Nephron progenitor cell (in vitro differentiated cells): ENCODE measurements at regions not wholly inside any gene's neighbourhood (a gene's known extent, or its start where the extent isn't known, plus 50 kb on each side); places are given as distances from the start of the nearest gene placed in this dataset.

Experiments used
- DNase-seq: peaks from one replicate; pipeline ENCODE4 v3.0.0; 2021
- H3K27ac Mint-ChIP-seq: 2 replicates; pipeline ENCODE4 v1.8.0; 2021; ENCODE audit warnings: mild to moderate bottlenecking, moderate library complexity, mixed read lengths
- H3K27me3 Mint-ChIP-seq: 2 replicates; pipeline ENCODE4 v1.8.0; 2021; ENCODE audit warnings: mild to moderate bottlenecking, low read depth, mixed read lengths; ENCODE audit not compliant: poor library complexity
- H3K36me3 Mint-ChIP-seq: 2 replicates; pipeline ENCODE4 v1.8.0; 2021; ENCODE audit warnings: low read depth, mixed read lengths
- H3K4me1 Mint-ChIP-seq: 2 replicates; pipeline ENCODE4 v1.8.0; 2021; ENCODE audit warnings: mixed read lengths
- H3K4me3 Mint-ChIP-seq: 2 replicates; pipeline ENCODE4 v1.8.0; 2021; ENCODE audit warnings: mild to moderate bottlenecking, moderate library complexity, mixed read lengths
- H3K9me3 Mint-ChIP-seq: 2 replicates; pipeline ENCODE4 v1.8.0; 2021; ENCODE audit warnings: mild to moderate bottlenecking, moderate library complexity, mixed read lengths
- TF ChIP-seq, protein P1 (sequence below): fragments of 200-600 bp; sonication (generic); IDR thresholded peaks from 2 replicates; pipeline ENCODE4 v1.5.0; 2021; ENCODE audit warnings: antibody characterized with exemption

DNA sequence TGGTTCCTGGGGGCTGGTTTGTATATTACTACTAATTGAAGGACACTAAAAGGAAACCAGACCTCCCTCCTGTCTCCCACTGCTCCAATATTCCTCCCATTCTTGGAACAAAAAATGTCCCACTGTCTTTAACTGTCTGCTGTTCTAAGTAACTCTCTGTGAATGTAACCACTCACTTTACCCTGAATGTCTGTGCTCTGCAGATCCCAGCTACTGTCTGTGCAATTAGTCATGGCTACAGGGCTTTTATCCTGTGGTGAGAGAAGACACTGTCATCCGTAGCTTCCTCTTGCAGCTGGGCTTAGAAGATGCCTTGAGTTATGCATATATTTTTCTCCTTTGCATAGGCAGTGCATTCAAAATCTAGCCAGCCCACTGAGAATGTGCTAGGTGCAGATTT, 853.8 kb downstream of the CDH8 start:
- no peak for DNase-seq
- no peaks in the 10 kb centered on the region for H3K9me3 Mint-ChIP-seq
- no peak overlapping the region for H3K4me3 Mint-ChIP-seq
- H3K27ac Mint-ChIP-seq, result no peak overlapping the region
- TF ChIP-seq, protein P1, sequence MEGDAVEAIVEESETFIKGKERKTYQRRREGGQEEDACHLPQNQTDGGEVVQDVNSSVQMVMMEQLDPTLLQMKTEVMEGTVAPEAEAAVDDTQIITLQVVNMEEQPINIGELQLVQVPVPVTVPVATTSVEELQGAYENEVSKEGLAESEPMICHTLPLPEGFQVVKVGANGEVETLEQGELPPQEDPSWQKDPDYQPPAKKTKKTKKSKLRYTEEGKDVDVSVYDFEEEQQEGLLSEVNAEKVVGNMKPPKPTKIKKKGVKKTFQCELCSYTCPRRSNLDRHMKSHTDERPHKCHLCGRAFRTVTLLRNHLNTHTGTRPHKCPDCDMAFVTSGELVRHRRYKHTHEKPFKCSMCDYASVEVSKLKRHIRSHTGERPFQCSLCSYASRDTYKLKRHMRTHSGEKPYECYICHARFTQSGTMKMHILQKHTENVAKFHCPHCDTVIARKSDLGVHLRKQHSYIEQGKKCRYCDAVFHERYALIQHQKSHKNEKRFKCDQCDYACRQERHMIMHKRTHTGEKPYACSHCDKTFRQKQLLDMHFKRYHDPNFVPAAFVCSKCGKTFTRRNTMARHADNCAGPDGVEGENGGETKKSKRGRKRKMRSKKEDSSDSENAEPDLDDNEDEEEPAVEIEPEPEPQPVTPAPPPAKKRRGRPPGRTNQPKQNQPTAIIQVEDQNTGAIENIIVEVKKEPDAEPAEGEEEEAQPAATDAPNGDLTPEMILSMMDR, result no peak
- H3K4me1 Mint-ChIP-seq, result peaks cover 14% of the 10 kb centered on the region
- no peaks in the 10 kb centered on the region for H3K27me3 Mint-ChIP-seq
- no peaks in the 10 kb centered on the region for H3K36me3 Mint-ChIP-seq

DNA sequence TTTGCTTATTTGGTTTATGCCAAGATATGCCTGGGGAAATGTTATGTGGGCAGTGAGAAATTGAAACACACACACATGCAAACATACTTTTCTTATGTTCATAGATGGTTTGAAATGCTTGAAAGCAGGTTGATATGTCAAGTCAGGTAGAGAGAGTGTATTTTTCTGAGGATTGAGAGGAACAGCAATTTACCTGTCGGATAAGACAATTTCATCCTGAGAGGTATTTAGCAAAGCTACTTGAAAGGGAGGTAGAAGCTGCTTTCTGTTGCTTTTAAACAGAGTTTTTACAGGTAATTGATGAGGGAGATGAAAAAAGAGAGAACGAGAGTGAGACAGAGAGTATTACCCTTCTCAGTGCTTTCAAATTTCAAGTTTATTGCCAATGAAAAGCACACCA, 854.3 kb downstream of the CDH8 start:
- Mint-ChIP-seq H3K36me3 (no peaks in the 10 kb centered on the region), H3K9me3 (no peaks in the 10 kb centered on the region), H3K27ac (no peak overlapping the region), H3K4me1 (peaks cover 14% of the 10 kb centered on the region), H3K27me3 (no peaks in the 10 kb centered on the region), H3K4me3 (no peak overlapping the region)
- TF ChIP-seq, protein P1, result no peak
- DNase-seq, result no peak

DNA sequence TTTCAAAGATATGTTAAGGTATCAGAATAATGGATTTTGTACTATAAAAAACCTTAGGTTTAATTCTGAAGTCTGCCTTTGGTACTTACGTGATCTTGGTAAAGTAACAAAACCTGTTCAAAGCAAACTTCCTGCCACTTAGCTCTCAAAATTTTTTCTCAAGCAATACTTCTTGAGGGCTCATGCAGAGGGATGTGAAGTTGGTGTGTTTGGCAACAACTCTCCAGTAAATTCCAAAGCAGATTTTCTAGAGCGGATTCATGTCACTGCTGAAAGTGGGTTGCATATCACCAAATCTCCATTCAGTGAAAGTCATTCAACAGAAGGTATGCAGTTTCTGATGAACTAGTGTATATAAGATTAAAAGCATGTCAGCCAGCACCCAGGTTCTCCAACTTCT, 856.7 kb downstream of the CDH8 start:
- DNase-seq, result no peak
- H3K36me3 Mint-ChIP-seq, result no peaks in the 10 kb centered on the region
- peaks cover 14% of the 10 kb centered on the region for H3K4me1 Mint-ChIP-seq
- H3K27me3 Mint-ChIP-seq, result no peaks in the 10 kb centered on the region
- H3K9me3 Mint-ChIP-seq, result no peaks in the 10 kb centered on the region
- H3K27ac Mint-ChIP-seq, result no peak overlapping the region
- no peak overlapping the region for H3K4me3 Mint-ChIP-seq
- TF ChIP-seq, protein P1, result no peak

DNA sequence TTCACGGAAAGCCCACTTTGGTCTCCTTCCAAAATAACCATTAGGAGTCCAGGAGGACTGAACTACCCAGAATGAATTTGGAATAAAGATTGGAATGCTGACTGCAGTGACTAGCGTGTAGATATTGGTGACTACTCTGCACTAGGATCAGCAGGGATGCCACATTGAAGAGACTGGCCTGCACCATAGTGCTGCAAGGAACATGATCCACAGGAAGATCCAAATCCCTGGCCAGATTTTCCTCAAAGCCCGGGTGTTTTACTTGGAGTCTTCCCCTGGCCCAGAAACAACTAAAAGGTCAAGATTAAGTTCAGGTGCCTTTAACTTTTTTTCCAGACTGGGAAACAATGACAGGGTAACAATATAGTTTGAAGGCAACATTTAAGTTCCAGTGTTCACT, 870.4 kb downstream of the CDH8 start:
- Mint-ChIP-seq H3K36me3 (no peaks in the 10 kb centered on the region), H3K9me3 (peaks cover 10% of the 10 kb centered on the region), H3K27me3 (no peaks in the 10 kb centered on the region), H3K4me1 (no peaks in the 10 kb centered on the region), H3K27ac (no peak overlapping the region), H3K4me3 (no peak overlapping the region)
- TF ChIP-seq, protein P1, result no peak
- DNase-seq, result no peak

DNA sequence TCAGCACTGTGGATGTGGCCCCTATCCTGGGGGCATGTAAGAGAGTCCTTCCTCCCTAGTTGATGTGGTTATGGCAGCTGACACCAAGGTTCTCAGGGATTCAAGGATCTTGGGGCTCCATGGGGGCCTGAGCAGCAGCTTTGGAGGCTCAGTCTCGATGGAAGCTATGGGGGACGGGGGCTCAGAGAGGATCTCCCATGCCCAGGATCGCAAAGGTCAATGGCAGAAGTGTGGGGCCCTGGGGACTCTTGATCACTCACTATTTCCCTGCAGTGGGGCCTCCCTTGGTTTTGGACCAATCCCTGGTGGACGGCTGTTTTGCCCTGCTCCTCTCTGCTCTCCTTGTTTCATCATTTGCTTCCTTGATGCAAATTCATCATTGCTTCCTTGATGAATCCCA, 885.9 kb downstream of the CDH8 start:
- Mint-ChIP-seq H3K4me3 (no peak overlapping the region), H3K4me1 (no peaks in the 10 kb centered on the region), H3K27ac (no peak overlapping the region), H3K27me3 (no peaks in the 10 kb centered on the region), H3K36me3 (no peaks in the 10 kb centered on the region), H3K9me3 (peaks cover 3% of the 10 kb centered on the region)
- no peak for DNase-seq
- TF ChIP-seq, protein P1, result no peak

DNA sequence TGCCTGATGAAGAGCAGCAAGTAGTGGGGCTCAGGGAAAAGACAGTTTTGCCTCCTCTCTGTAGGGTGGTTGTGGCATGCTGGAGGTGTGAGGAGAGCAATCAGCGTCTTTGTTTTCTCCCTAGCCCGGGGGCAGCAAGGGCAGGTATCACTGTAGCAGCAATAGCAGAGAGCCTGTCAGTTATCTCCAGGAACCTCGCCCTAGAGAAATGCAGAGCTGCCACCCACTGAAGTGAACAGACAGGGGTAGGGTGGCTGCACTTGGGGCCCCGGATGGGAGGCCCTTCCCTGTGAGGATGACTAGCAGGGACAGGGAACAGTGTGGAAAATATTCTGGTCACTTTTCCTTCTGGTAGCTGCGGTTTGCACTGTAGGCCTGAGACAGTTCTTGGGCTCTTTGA, 886.5 kb downstream of the CDH8 start:
- Mint-ChIP-seq H3K9me3 (no peaks in the 10 kb centered on the region), H3K36me3 (no peaks in the 10 kb centered on the region), H3K27me3 (no peaks in the 10 kb centered on the region), H3K4me3 (no peak overlapping the region), H3K4me1 (no peaks in the 10 kb centered on the region), H3K27ac (no peak overlapping the region)
- no peak for DNase-seq
- TF ChIP-seq, protein P1, result no peak
